ENCODE measurements at regions not wholly inside any gene's neighbourhood (a gene's known extent, or its start where the extent isn't known, plus 50 kb on each side); places are given as distances from the start of the nearest gene placed in this dataset.

GRCh38 chr16:79816081-79816497, 215.6 kb upstream of the MAF start:
- Histone ChIP-seq H3K4me2 (ENCODE audit: low read length) (no peak overlapping the region), H3K79me1 (ENCODE audit: low read length) (no peaks in the 10 kb centered on the region), H2AK5ac (ENCODE audit: low read length) (no peak overlapping the region), H3K27me3 (ENCODE audit: insufficient read depth, low read length) (no peaks in the 10 kb centered on the region), H3K36me3 (ENCODE audit: control insufficient read depth in 1 of 2, insufficient read depth in 2 of 2, low read length in 2 of 2) (no peaks in the 10 kb centered on the region), H3K4me3 (ENCODE audit: low read depth, low read length) (no peak overlapping the region), H3K9me3 (ENCODE audit: insufficient read depth, low read depth, low read length) (peaks cover 1% of the 10 kb centered on the region), H3K9ac (ENCODE audit: low read length) (no peak overlapping the region), H3K14ac (ENCODE audit: low read length) (no peak overlapping the region), H4K8ac (ENCODE audit: low read depth, low read length) (no peak overlapping the region), H3K79me2 (ENCODE audit: control insufficient read depth, insufficient read depth, low read length, poor library complexity) (no peaks in the 10 kb centered on the region), H3K18ac (ENCODE audit: low read length) (no peak overlapping the region), H3K23ac (ENCODE audit: low read length) (no peak overlapping the region), H4K12ac (ENCODE audit: low read depth, low read length) (no peak overlapping the region), H2BK120ac (ENCODE audit: insufficient read depth, low read length, poor library complexity) (no peak overlapping the region), H2BK5ac (ENCODE audit: low read depth, low read length, poor library complexity) (no peak overlapping the region), H2AFZ (ENCODE audit: insufficient read depth, low read length, poor library complexity) (no peak overlapping the region), H3K4ac (ENCODE audit: low read depth, low read length) (no peak overlapping the region), H3K4me1 (ENCODE audit: control insufficient read depth in 1 of 2, insufficient read depth in 2 of 2, low read length in 2 of 2) (no peaks in the 10 kb centered on the region), H3K27ac (ENCODE audit: low read depth, low read length) (no peak overlapping the region), H4K91ac (ENCODE audit: low read depth, low read length) (no peak overlapping the region), H2BK12ac (ENCODE audit: low read length) (no peak overlapping the region)
- peak in 1 of 2 donors; percentile 10 for DNase-seq
- no CpG with 5 or more reads among the region's 4 CpGs for WGBS (ENCODE audit: extremely low coverage, insufficient coverage, insufficient read length)

- Histone ChIP-seq H3K18ac (ENCODE audit: low read length) (no peak overlapping the region), H3K4ac (ENCODE audit: low read depth, low read length) (no peak overlapping the region), H3K9me3 (ENCODE audit: insufficient read depth, low read depth, low read length) (peaks cover 1% of the 10 kb centered on the region), H3K79me2 (ENCODE audit: control insufficient read depth, insufficient read depth, low read length, poor library complexity) (no peaks in the 10 kb centered on the region), H2AFZ (ENCODE audit: insufficient read depth, low read length, poor library complexity) (no peak overlapping the region), H3K23ac (ENCODE audit: low read length) (no peak overlapping the region), H3K36me3 (ENCODE audit: control insufficient read depth in 1 of 2, insufficient read depth in 2 of 2, low read length in 2 of 2) (no peaks in the 10 kb centered on the region), H2BK120ac (ENCODE audit: insufficient read depth, low read length, poor library complexity) (no peak overlapping the region), H3K4me2 (ENCODE audit: low read length) (no peak overlapping the region), H3K14ac (ENCODE audit: low read length) (no peak overlapping the region), H3K79me1 (ENCODE audit: low read length) (no peaks in the 10 kb centered on the region), H3K4me1 (ENCODE audit: control insufficient read depth in 1 of 2, insufficient read depth in 2 of 2, low read length in 2 of 2) (peaks cover 0 to 5% of the 10 kb centered on the region in 2 experiments), H2BK12ac (ENCODE audit: low read length) (no peak overlapping the region), H3K9ac (ENCODE audit: low read length) (no peak overlapping the region), H3K4me3 (ENCODE audit: low read depth, low read length) (no peak overlapping the region), H2BK5ac (ENCODE audit: low read depth, low read length, poor library complexity) (no peak overlapping the region), H3K27me3 (ENCODE audit: insufficient read depth, low read length) (no peaks in the 10 kb centered on the region), H4K91ac (ENCODE audit: low read depth, low read length) (no peak overlapping the region), H4K8ac (ENCODE audit: low read depth, low read length) (no peak overlapping the region), H4K12ac (ENCODE audit: low read depth, low read length) (no peak overlapping the region), H3K27ac (ENCODE audit: low read depth, low read length) (no peak overlapping the region), H2AK5ac (ENCODE audit: low read length) (no peak overlapping the region)
- DNase-seq = no peak
- no CpG with 5 or more reads among the region's 2 CpGs for WGBS (ENCODE audit: extremely low coverage, insufficient coverage, insufficient read length)
Observed at GRCh38 chr16:79815049-79815448, 214.5 kb upstream of the MAF start.

GRCh38 chr16:79814124-79814523, 213.6 kb upstream of the MAF start:
- no CpG with 5 or more reads among the region's 2 CpGs for WGBS (ENCODE audit: extremely low coverage, insufficient coverage, insufficient read length)

GRCh38 chr16:79811541-79811940, 211.0 kb upstream of the MAF start:
- Histone ChIP-seq H2AK5ac (ENCODE audit: low read length) (no peak overlapping the region), H3K18ac (ENCODE audit: low read length) (no peak overlapping the region), H2AFZ (ENCODE audit: insufficient read depth, low read length, poor library complexity) (no peak overlapping the region), H3K27me3 (ENCODE audit: insufficient read depth, low read length) (no peaks in the 10 kb centered on the region), H3K79me2 (ENCODE audit: control insufficient read depth, insufficient read depth, low read length, poor library complexity) (no peaks in the 10 kb centered on the region), H4K8ac (ENCODE audit: low read depth, low read length) (no peak overlapping the region), H3K9ac (ENCODE audit: low read length) (no peak overlapping the region), H3K27ac (ENCODE audit: low read depth, low read length) (no peak overlapping the region), H3K14ac (ENCODE audit: low read length) (no peak overlapping the region), H3K4me1 (ENCODE audit: control insufficient read depth in 1 of 2, insufficient read depth in 2 of 2, low read length in 2 of 2) (peaks cover 0 to 5% of the 10 kb centered on the region in 2 experiments), H2BK12ac (ENCODE audit: low read length) (no peak overlapping the region), H2BK5ac (ENCODE audit: low read depth, low read length, poor library complexity) (no peak overlapping the region), H3K79me1 (ENCODE audit: low read length) (no peaks in the 10 kb centered on the region), H3K23ac (ENCODE audit: low read length) (no peak overlapping the region), H4K12ac (ENCODE audit: low read depth, low read length) (no peak overlapping the region), H4K91ac (ENCODE audit: low read depth, low read length) (no peak overlapping the region), H3K9me3 (ENCODE audit: insufficient read depth, low read depth, low read length) (peaks cover 1% of the 10 kb centered on the region), H3K36me3 (ENCODE audit: control insufficient read depth in 1 of 2, insufficient read depth in 2 of 2, low read length in 2 of 2) (no peaks in the 10 kb centered on the region), H2BK120ac (ENCODE audit: insufficient read depth, low read length, poor library complexity) (no peak overlapping the region), H3K4me3 (ENCODE audit: low read depth, low read length) (no peak overlapping the region), H3K4me2 (ENCODE audit: low read length) (no peak overlapping the region), H3K4ac (ENCODE audit: low read depth, low read length) (no peak overlapping the region)
- no CpG with 5 or more reads among the region's 2 CpGs for WGBS (ENCODE audit: extremely low coverage, insufficient coverage, insufficient read length)
- no peak for DNase-seq

More at GRCh38 chr16:79814124-79814523, 213.6 kb upstream of the MAF start:
- no peak overlapping the region for H2AFZ ChIP-seq (ENCODE audit: insufficient read depth, low read length, poor library complexity)
- no peak overlapping the region for H3K4me3 ChIP-seq (ENCODE audit: low read depth, low read length)
- H3K9me3 ChIP-seq (ENCODE audit: insufficient read depth, low read depth, low read length) = peaks cover 1% of the 10 kb centered on the region
- no peak overlapping the region for H3K14ac ChIP-seq (ENCODE audit: low read length)
- H3K18ac ChIP-seq (ENCODE audit: low read length) = no peak overlapping the region
- peaks cover 0 to 5% of the 10 kb centered on the region in 2 experiments for H3K4me1 ChIP-seq (ENCODE audit: control insufficient read depth in 1 of 2, insufficient read depth in 2 of 2, low read length in 2 of 2)
- no peaks in the 10 kb centered on the region for H3K79me1 ChIP-seq (ENCODE audit: low read length)
- H3K79me2 ChIP-seq (ENCODE audit: control insufficient read depth, insufficient read depth, low read length, poor library complexity) = no peaks in the 10 kb centered on the region
- H3K23ac ChIP-seq (ENCODE audit: low read length) = no peak overlapping the region
- no peaks in the 10 kb centered on the region for H3K27me3 ChIP-seq (ENCODE audit: insufficient read depth, low read length)
- no peak overlapping the region for H2BK5ac ChIP-seq (ENCODE audit: low read depth, low read length, poor library complexity)
- no peak for DNase-seq
- no peak overlapping the region for H2BK12ac ChIP-seq (ENCODE audit: low read length)
- no peak overlapping the region for H3K9ac ChIP-seq (ENCODE audit: low read length)
- no peak overlapping the region for H2AK5ac ChIP-seq (ENCODE audit: low read length)
- H4K12ac ChIP-seq (ENCODE audit: low read depth, low read length) = no peak overlapping the region
- no peak overlapping the region for H3K27ac ChIP-seq (ENCODE audit: low read depth, low read length)
- no peak overlapping the region for H3K4ac ChIP-seq (ENCODE audit: low read depth, low read length)
- no peak overlapping the region for H2BK120ac ChIP-seq (ENCODE audit: insufficient read depth, low read length, poor library complexity)
- H4K8ac ChIP-seq (ENCODE audit: low read depth, low read length) = no peak overlapping the region
- no peak overlapping the region for H3K4me2 ChIP-seq (ENCODE audit: low read length)
- H4K91ac ChIP-seq (ENCODE audit: low read depth, low read length) = no peak overlapping the region
- no peaks in the 10 kb centered on the region for H3K36me3 ChIP-seq (ENCODE audit: control insufficient read depth in 1 of 2, insufficient read depth in 2 of 2, low read length in 2 of 2)

All from trophoblast cell (in vitro differentiated cells and primary cell).